Posterior vena cava (tissue), 2 donors: ENCODE measurements at regions not wholly inside any gene's neighbourhood (a gene's known extent, or its start where the extent isn't known, plus 50 kb on each side); places are given as distances from the start of the nearest gene placed in this dataset.

Experiments
- DNase-seq: peaks from one replicate; pipeline ENCODE4 v3.0.0-alpha.2; 2020; ENCODE audit warnings: low spot score
- intact Hi-C, 2 donors: fragments of 100-400 bp; cut with DNase I; formaldehyde crosslinking; loops; one replicate each; pipeline versions ENCODE4 v1.14.1 to v1.14.2; 2022 to 2023
- donor health status: DM: yes; HTN: yes; CAD: no.
- donor health status: DM: yes; HTN: yes; CAD: no.

DNA sequence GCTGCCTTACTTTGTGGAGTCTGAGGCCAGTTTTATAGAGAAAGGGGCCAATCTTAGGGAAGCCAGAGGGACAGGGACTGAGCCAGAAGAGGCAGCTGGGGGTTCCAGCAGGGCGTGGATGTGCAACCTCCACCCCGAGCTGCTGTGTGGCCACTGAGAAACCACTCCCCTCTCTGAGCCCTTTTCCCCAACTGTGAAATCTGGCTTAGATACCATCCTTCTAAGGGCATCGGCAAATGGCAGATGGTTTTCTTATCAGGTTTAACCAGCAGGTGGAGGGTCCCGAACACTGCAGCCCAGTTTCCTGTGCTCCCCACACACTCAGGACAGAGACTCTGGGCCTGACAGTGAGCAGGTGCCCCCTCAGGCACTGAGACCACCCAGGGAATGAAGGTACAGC, 55.8 kb upstream of the SLC6A6 start:
- DNase-seq: no peak
- intact Hi-C loops: no loop called here

DNA sequence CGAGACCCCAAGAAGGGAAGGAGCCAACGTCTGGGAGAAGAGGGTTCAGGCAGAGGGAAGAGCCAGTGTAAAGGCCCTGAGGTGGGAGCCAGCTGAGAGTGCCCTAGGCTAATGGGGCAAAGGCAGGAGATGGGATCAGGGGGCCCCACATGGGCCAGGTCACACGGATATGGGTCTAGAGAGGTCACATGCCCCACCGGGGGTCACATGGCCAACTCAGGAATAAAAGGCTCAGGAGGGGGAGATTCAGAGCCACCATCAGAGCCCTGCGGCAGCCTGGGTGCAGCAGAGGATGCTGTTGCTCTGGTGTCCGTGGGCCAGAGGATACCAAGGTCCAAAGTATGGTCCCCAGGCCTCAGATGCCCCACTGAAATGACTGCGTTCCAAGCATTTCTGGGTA, 55.3 kb upstream of the SLC6A6 start:
- DNase-seq: no peak
- intact Hi-C loops: no loop called here

- intact Hi-C loops: no loop called here
- no peak for DNase-seq
These were observed 50.8 kb upstream of the SLC6A6 start for GRCh38 chr3:14351617-14352001.

GRCh38 chr3:14352002-14352627, 50.3 kb upstream of the SLC6A6 start:
- intact Hi-C loops: no loop called here
- no peak for DNase-seq
